ENCODE measurements at regions not wholly inside any gene's neighbourhood (a gene's known extent, or its start where the extent isn't known, plus 50 kb on each side); places are given as distances from the start of the nearest gene placed in this dataset.

- no peak for TF ChIP-seq CTCF (IDR thresholded peaks at IDR 0.05 in 2 of 3, conservative IDR thresholded peaks at IDR 0.05 in 1 of 3; ENCODE audit: borderline replicate concordance in 1 of 3, insufficient read depth in 1 of 3, low read depth in 2 of 3, low read length in 2 of 3)
- TF ChIP-seq EZH2 (IDR thresholded peaks at IDR 0.05) = no peak
Observed at GRCh38 chrX:42533761-42534160, 244.2 kb downstream of the PPP1R2C start.
